DMS 273 (cell line): ENCODE measurements at regions not wholly inside any gene's neighbourhood (a gene's known extent, or its start where the extent isn't known, plus 50 kb on each side); places are given as distances from the start of the nearest gene placed in this dataset.

ENCODE experiments used
- DNase-seq: peaks from one replicate; lab custom pipeline; 2025; ENCODE audit not compliant: unreplicated experiment; lab: John Stamatoyannopoulos, UW

DNA sequence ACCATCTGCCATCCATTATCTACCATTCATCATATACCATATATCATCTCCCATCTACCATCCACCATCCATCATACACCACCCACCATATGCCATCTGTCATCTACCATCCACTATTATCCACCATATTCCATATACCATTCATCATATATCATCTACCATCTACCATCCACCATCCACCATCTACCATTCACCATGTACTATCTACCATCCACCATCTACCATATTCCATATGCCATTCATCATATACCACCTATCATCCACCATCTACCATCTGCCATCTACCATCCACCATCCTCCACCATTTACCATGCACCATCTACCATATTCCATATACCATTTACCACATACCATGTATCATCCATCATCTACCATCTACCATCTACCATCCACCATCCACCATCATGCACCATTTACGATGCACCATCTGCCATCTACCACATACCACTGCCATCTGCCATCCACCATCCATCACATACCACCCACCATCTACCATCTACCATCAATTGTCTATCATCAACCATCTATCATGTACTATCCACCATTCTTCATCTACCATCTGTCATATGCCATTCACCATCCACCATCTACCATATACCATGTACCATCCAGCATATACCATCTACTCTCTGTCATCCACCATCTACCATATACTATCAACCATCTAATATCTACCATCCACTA is 50.6 kb upstream of the RAB4A start:
- DNase-seq = no peak

DNA sequence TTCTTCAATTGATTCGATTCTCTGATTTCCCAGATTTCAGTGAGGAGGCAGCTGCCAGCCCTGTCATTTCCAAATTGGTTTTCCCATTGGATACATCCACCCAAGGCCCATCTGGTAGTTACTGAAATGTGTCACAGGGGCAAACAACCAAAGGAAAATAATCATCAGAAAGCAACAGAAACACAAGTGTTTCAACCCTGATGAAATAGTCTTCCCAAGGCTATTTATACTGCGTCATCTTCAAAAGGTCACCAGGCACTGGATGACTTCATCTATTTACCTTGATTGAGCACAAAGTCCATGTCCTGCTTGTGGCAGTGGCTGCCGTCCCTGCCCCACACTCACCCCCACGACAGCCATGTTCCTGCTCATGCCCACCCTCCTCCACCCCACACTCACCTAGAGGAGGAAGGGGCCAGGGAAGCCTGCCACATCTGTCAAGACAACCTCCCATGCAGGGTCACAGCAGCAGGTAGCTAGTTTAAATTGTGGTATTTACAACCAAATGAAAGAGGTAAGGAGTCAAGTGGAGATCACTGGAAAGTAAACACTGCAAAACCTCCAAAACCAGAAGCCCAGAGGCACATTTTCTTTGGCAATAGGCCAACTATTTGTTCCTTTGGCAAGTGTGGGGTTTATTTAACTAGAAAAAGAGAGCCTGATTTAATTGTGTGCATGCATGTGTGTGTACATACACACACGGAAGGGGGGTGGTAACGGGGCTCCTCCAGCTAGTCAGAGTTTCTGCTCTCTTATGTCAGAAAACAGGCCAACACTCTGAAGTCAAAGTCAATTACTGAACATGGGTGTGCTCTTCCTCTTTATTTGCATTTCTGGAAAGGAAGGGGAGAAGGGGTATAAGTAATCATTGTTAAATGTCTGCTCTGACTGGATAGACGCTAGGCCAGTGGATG is 49.5 kb upstream of the RAB4A start:
- peak; percentile 50 for DNase-seq
